Smooth muscle cell (in vitro differentiated cells): ENCODE measurements at regions not wholly inside any gene's neighbourhood (a gene's known extent, or its start where the extent isn't known, plus 50 kb on each side); places are given as distances from the start of the nearest gene placed in this dataset.

Source experiments
- DNase-seq: peaks from one replicate; lab custom pipeline; 2025; ENCODE audit not compliant: unreplicated experiment; lab: John Stamatoyannopoulos, UW
- H2AFZ ChIP-seq: fragments of 200-600 bp; sonication (generic); 2 replicates; pipeline ENCODE4 v1.6.0; 2016; ENCODE audit warnings: antibody characterized with exemption, low read depth, mild to moderate bottlenecking
- H3F3A ChIP-seq: fragments of 200-600 bp; sonication (generic); 2 replicates; pipeline ENCODE4 v1.6.0; 2017; ENCODE audit warnings: antibody characterized with exemption, low read depth
- H3K27ac ChIP-seq: fragments of 200-600 bp; sonication (generic); 2 replicates; pipeline ENCODE4 v1.5.1; 2016; ENCODE audit warnings: low read depth, mild to moderate bottlenecking
- H3K27me3 ChIP-seq: fragments of 200-600 bp; sonication (generic); 2 replicates; pipeline ENCODE4 v1.6.1; 2016; ENCODE audit warnings: low read depth, mild to moderate bottlenecking
- H3K36me3 ChIP-seq: fragments of 200-600 bp; sonication (generic); 2 replicates; pipeline ENCODE4 v1.5.1; 2016; ENCODE audit warnings: low read depth
- H3K4me1 ChIP-seq: fragments of 200-600 bp; sonication (generic); 2 replicates; pipeline ENCODE4 v1.5.1; 2016; ENCODE audit warnings: low read depth
- H3K4me2 ChIP-seq: fragments of 200-600 bp; sonication (generic); 2 replicates; pipeline ENCODE4 v1.6.0; 2016; ENCODE audit warnings: mild to moderate bottlenecking
- H3K4me3 ChIP-seq: fragments of 200-600 bp; sonication (generic); 2 replicates; pipeline ENCODE4 v1.5.1; 2016; ENCODE audit warnings: mild to moderate bottlenecking
- H3K79me2 ChIP-seq: fragments of 200-600 bp; sonication (generic); 2 replicates; pipeline ENCODE4 v1.6.0; 2016; ENCODE audit warnings: low read depth, mild to moderate bottlenecking
- H3K9ac ChIP-seq: fragments of 200-600 bp; sonication (generic); 2 replicates; pipeline ENCODE4 v1.6.0; 2016; ENCODE audit warnings: low read depth
- H3K9me3 ChIP-seq: fragments of 200-600 bp; sonication (generic); replicated peaks from 2 replicates; pipeline ENCODE4 v1.5.1; 2016; ENCODE audit warnings: low read depth
- H4K20me1 ChIP-seq: fragments of 200-600 bp; sonication (generic); 2 replicates; pipeline ENCODE4 v1.6.0; 2016; ENCODE audit warnings: low read depth
- WGBS: methylation state at CpG from one replicate; pipeline ENCODE4 v1.1.7; 2016; ENCODE audit warnings: low lambda C conversion rate; 5-methylcytosine and 5-hydroxymethylcytosine counted together
- TF ChIP-seq, protein P1 (sequence below): fragments of 200-600 bp; sonication (generic); IDR thresholded peaks from 2 replicates; pipeline ENCODE4 v1.5.1; 2017; ENCODE audit warnings: borderline replicate concordance, mild to moderate bottlenecking, antibody characterized with exemption; ENCODE audit not compliant: insufficient read depth, poor library complexity, severe bottlenecking

DNA sequence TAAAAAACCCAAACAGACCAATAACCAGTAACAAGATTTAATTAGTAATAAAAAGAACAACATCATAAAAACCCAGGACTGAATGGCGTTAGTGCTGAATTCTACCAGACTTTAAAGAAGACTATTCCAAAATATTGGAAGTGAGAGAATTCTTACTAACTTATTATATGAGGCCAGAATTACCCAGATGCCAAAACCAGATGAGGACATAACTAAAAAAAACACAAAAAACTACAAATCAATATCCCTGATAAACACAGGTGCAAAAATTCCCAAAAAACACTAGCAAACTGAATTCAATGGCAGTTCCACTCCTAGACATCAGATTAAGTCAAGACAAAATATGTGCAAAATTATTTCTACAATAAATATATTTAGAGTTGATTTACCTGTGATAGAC, 400.1 kb upstream of the PABPC4L start:
- H3K4me1 ChIP-seq, result no peaks in the 10 kb centered on the region
- no peaks in the 10 kb centered on the region for H3K79me2 ChIP-seq
- no peak overlapping the region for H2AFZ ChIP-seq

DNA sequence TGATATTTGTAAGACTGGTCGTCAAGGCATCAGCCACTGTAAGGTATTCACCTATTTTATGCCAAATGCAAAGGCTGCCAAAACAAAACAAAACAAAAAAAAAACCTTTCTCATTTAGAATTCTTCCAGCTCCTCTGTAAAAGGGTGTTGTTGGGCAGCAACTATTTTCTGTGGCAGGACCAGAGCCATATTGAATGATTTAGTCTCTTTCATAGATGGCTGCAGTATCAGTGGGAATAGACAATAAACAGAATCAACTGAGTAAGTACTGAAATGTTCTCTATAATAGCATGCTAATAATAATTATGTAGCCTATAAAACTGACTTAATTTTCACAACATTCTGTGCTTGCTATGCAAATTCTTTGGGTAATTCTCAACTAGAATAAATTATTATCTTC, 389.7 kb upstream of the PABPC4L start:
- Histone ChIP-seq H4K20me1 (no peaks in the 10 kb centered on the region), H3K27ac (no peak overlapping the region), H3K4me2 (no peak overlapping the region), H3K4me1 (no peaks in the 10 kb centered on the region), H3K9ac (no peak overlapping the region), H3K79me2 (no peaks in the 10 kb centered on the region), H3F3A (no peaks in the 10 kb centered on the region), H3K36me3 (no peaks in the 10 kb centered on the region), H3K4me3 (no peak overlapping the region), H2AFZ (no peak overlapping the region), H3K9me3 (no peaks in the 10 kb centered on the region), H3K27me3 (no peaks in the 10 kb centered on the region)
- TF ChIP-seq, protein P1, sequence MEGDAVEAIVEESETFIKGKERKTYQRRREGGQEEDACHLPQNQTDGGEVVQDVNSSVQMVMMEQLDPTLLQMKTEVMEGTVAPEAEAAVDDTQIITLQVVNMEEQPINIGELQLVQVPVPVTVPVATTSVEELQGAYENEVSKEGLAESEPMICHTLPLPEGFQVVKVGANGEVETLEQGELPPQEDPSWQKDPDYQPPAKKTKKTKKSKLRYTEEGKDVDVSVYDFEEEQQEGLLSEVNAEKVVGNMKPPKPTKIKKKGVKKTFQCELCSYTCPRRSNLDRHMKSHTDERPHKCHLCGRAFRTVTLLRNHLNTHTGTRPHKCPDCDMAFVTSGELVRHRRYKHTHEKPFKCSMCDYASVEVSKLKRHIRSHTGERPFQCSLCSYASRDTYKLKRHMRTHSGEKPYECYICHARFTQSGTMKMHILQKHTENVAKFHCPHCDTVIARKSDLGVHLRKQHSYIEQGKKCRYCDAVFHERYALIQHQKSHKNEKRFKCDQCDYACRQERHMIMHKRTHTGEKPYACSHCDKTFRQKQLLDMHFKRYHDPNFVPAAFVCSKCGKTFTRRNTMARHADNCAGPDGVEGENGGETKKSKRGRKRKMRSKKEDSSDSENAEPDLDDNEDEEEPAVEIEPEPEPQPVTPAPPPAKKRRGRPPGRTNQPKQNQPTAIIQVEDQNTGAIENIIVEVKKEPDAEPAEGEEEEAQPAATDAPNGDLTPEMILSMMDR, result no peak
- WGBS, result 89% methylated on average over 1 of the region's 1 CpG
- DNase-seq, result no peak

More for the DNA sequence above, 400.1 kb upstream of the PABPC4L start:
- Histone ChIP-seq H3K27me3 (no peaks in the 10 kb centered on the region), H3K4me2 (no peak overlapping the region), H3K9me3 (no peaks in the 10 kb centered on the region), H4K20me1 (no peaks in the 10 kb centered on the region), H3F3A (no peaks in the 10 kb centered on the region), H3K36me3 (no peaks in the 10 kb centered on the region), H3K9ac (no peak overlapping the region), H3K27ac (no peak overlapping the region), H3K4me3 (no peak overlapping the region)
- DNase-seq, result no peak
- 97% methylated on average over 1 of the region's 1 CpG for WGBS
- TF ChIP-seq, protein P1, result no peak

DNA sequence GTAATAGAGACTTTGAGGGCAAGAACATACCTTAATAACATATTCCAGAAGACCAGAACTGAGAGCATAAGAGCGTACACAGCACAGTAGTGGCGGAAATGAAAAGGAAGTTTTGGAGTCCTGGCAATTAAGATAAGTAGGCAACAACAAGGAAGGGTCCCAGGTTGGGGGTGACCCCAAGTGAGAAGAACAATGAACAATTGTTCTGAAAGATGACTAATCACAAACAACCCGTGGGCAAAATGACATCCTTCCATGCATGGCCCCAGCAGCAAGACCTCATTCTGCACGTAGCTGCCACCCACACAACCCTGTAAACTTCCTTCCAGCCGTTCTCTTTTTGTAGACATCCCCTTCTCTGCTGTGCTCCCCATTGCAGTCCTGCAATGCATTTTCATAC, 384.4 kb upstream of the PABPC4L start:
- H3K79me2 ChIP-seq, result no peaks in the 10 kb centered on the region
- H3K4me2 ChIP-seq, result no peak overlapping the region
- no peaks in the 10 kb centered on the region for H3K9me3 ChIP-seq
- TF ChIP-seq, protein P1, result no peak
- no peaks in the 10 kb centered on the region for H3K36me3 ChIP-seq
- no peaks in the 10 kb centered on the region for H4K20me1 ChIP-seq
- H3K4me3 ChIP-seq, result no peak overlapping the region
- 44% methylated on average over 5 of the region's 5 CpGs for WGBS
- H2AFZ ChIP-seq, result peak overlapping the region; percentile 57
- H3K9ac ChIP-seq, result no peak overlapping the region
- H3K27me3 ChIP-seq, result no peaks in the 10 kb centered on the region
- no peaks in the 10 kb centered on the region for H3K4me1 ChIP-seq
- DNase-seq, result no peak
- H3K27ac ChIP-seq, result no peak overlapping the region
- H3F3A ChIP-seq, result no peaks in the 10 kb centered on the region

DNA sequence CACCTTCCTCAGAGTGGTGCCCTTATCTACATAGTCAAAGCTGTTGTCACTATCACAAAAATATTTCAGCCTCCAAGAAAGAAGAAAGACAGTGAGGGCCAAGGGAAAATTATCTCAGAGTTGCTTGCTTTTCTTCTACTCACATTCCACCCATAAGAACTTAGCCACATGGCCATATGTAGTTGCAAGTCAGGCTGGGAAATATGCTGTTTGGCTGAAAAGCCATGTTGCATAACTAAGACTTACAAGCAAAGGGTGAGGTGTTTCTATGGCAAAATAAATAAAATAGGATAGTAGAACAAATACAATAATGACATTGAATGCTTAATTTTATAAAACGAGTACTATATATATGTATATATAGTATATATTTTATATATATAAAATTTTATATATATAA, 365.9 kb upstream of the PABPC4L start:
- H3K4me3 ChIP-seq, result no peak overlapping the region
- DNase-seq, result no peak
- H3K9me3 ChIP-seq, result no peaks in the 10 kb centered on the region
- H3K36me3 ChIP-seq, result no peaks in the 10 kb centered on the region
- no peaks in the 10 kb centered on the region for H3F3A ChIP-seq
- H3K4me2 ChIP-seq, result no peak overlapping the region
- H3K4me1 ChIP-seq, result no peaks in the 10 kb centered on the region
- WGBS, result 100% methylated on average over 1 of the region's 1 CpG
- H3K27ac ChIP-seq, result peak overlapping the region; percentile 5
- H2AFZ ChIP-seq, result peak overlapping the region; percentile 55
- no peak overlapping the region for H3K9ac ChIP-seq
- no peaks in the 10 kb centered on the region for H3K27me3 ChIP-seq
- no peaks in the 10 kb centered on the region for H3K79me2 ChIP-seq
- no peaks in the 10 kb centered on the region for H4K20me1 ChIP-seq
- TF ChIP-seq, protein P1, result no peak
